HT-29 (cell line): ENCODE measurements at regions not wholly inside any gene's neighbourhood (a gene's known extent, or its start where the extent isn't known, plus 50 kb on each side); places are given as distances from the start of the nearest gene placed in this dataset.
"Not testable (repeated sequence)": the region's sequence is repeated elsewhere in the genome, so short reads cannot be mapped to it uniquely, and the experiment has no call there.

ENCODE experiments used
- DNase-seq: peaks from one replicate; pipeline ENCODE4 v3.0.0-alpha.2; 2015; ENCODE audit warnings: low spot score

DNA sequence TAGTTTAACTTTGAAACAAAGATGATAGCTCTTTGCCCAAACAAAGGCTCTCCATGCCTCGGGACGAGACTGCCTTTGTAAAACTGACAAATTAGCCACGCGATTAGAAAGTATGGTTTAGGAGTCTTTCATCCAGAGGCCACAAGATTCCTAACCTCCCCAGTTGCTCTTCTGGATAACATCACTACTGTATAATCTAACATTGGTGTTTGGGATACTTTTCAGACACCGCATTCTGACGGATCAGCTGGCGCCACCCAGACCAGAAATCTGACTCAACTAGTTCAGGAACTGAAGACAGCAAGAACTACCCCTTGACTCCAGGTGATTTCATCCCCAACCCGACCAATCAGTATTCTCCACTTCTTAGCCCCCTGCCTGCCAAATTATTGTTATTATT is 98.1 kb upstream of the TEX13D start:
- no peak for DNase-seq

DNA sequence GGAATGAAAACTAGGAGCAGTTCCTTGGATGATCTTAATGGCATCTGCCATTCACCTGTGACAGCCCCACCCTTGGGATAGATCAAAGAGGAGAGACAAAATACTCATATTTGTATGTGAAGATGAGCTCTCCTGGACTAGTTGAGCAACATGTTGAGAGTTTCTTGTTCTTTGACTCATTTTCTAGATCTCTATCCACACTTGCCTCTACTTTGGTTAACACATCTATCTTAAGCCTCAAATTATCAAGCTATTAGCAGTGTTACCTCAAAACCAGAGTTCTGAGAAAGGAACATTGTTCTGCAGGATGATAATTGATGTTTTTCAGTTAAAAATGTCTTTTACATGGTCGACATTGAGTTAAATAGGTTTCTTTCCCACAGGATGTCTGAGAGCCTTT is 94.2 kb upstream of the TEX13D start:
- no peak for DNase-seq

DNA sequence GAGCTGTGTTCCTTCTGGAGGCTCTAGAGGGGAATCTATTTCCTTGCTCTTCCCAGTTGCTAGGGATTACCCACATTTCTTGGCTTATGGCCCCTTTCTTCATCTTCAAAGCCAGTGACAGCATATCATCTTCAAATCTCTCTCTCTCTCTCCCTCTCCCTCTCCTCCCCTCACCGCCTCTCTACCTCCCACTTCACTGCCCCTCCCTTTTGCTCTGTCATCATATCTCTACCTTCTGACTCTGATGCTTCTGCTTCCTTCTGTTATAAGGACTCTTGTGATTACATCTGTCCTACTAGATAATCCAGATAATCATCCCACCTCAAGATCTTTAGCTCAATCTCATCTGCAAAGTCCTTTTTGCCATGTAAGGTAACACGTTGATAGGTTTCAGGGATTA is 93.1 kb upstream of the TEX13D start:
- DNase-seq: no peak

DNA sequence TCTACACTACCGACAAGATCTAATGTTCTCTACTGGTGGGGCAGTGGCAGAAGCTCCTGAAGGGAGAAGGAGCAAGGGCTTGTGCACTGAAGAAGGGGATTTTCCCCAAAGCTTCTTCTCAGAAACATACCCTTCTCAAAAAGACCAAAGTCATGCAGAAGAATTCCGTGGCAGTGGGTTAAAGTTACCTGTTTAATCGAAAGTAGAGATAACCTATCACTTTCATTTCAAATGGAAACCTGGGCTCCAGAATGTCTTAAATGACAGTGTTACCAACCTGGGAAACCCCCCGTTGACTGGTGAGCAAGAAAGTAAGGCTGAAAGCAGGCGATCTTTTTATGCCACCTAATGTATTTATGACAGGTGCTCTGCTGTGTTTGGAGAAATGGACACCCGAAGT is 92.5 kb upstream of the TEX13D start:
- no peak for DNase-seq

DNA sequence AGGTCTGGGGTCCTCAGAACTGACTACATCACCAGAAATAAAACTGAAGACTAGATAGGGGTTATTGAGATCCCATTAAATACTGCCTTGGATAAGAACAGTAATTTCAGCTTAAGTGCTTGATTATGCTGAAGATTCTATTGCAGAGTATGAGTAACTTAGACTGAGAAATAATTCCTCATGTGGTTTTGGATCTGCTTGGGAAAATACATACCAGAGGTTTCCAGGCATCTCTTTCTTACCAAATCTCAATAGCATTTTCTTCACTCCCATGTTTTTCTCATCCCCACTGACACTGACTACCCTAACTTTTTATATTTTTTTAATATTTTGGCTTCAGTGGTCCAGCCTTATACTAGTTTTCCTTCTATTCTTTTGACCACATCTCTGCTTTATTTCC is 92.0 kb upstream of the TEX13D start:
- no peak for DNase-seq

DNA sequence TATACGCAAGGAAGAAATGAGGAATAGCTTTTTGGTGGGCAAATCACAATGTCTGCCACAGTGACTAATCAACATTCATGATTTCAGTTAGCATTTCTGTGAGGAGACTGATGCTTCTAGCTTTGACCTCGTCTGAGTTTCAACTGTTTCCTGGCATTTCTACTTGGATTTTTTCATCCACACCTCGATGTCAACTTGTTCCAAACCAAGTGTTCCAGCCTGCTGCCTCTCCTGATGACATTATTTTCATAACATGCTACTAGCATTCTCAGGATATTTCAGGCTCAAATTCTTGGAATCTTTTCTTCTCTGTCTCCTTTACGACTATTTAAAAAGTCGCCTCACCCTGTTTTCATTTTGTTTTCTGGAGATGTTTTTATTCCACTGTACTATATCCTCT is 90.3 kb upstream of the TEX13D start:
- DNase-seq: no peak

DNA sequence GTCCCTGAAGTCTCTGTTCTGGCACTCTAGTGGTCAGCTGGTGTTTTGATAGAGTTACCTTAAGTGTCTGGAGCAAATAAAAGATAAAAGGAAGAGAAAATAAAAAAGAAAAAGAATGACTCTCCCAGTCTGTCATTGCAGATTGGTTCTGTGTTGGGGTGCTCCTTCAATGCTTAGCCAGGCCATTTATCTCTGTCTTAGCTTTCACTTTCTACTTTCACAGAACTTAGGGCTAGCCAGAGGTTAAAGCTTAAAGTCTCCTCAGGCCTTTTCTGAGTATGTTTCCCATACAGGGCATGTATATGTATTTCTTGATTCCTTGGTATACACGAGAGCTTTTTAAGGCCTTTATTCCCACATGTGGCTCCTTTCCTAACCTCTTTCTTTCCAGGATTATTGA is 83.1 kb upstream of the TEX13D start:
- no peak for DNase-seq

DNA sequence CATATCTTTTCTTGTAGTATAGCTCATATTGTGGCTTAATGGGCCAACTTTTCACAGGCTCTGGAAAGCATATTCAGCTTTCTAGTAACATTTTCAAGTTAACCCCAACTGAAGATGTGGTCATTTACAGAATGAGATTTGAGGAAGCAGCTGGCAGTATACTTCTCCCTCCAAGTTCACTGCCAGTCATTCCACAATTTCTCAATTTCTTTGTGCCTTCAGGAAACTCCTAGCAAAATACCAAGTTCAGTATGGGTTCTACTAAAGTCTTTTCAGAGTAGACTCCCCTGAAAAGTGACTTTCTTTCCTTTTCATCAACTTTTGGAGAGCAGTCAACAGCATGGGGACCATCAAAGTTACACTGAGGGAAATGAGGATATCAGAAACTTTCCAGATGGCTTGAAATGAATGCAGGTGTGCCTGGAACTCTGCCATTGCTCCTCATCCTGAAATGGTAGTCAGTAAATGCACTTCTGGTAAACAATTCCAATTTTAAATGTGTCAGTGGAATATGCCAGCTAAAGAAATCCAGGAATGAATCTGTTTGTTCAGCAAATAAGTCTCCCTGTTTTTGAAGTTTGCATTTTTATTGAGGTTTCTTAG is 81.5 kb upstream of the TEX13D start:
- no peak for DNase-seq

DNA sequence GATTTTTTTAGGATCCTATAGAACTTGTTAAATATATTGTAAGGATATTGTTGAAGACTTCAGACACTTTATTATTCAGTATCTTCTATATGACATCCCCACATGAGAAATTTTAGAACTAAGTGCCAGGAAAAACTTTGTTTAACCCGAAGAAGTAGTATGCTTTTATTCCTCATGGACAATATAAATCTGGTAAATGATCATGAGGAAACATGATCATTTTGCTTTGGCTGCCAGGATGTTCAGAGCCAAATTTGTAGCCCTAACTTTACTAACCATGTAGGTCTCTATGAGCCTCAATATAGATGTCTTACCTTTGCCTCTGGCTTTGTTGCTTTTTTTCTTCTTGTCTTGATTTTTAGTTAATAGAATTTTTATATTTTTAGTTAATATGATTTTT is 77.8 kb upstream of the TEX13D start:
- DNase-seq: no peak

DNA sequence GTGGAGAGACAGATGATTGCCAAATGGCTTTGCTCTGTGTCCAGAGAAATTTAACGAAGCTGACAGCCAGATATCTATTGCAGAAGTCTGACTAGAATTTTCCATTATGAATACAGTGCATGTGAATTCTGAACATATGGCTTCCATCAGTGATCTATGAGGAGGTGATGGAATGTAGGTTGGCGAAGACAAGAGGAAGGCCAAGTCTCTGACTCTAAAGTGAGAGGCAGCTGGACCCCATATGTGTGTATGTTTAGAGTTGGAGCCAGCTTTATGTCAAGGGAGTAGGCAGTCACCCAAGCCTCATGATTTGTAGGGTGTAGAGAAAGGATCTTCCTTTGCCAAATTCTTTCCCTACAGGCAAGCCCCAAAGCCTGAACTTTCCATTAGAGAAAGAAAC is 76.2 kb upstream of the TEX13D start:
- no peak for DNase-seq

DNA sequence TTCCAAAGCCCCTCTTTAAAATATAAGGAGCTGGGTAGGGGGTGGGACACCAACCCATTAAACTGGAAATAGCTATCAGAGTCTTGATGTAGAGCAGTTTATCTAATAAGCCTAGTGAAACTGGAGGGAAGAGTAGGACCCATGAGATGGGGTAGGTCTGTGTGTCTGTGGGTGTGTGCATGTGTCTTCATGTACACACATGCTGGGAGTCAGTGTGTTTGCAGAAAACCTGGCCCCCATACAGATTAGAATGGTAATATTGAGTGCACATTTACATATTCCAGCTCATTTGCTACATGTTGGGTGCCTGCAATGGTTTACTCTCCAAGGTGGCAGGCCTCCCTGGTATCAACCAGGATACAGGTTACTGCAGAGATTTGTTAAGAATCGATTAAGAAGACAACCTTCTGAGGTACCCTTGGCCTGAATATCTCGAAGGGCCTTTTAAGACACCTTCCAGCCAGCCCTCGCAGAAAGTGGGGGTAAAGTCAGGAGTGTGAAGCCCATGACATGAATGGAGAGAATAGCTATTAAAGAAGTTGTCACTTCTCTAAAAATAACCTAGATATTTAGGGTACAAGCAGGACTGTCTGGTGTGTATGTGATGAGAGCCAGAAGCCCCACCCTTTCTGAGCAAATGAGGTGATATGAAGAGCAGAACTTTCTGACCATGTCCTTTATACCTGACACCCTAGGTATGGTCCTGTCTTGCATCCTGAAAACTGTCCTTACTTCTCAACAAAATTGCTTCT is 75.7 kb upstream of the TEX13D start:
- no peak for DNase-seq

DNA sequence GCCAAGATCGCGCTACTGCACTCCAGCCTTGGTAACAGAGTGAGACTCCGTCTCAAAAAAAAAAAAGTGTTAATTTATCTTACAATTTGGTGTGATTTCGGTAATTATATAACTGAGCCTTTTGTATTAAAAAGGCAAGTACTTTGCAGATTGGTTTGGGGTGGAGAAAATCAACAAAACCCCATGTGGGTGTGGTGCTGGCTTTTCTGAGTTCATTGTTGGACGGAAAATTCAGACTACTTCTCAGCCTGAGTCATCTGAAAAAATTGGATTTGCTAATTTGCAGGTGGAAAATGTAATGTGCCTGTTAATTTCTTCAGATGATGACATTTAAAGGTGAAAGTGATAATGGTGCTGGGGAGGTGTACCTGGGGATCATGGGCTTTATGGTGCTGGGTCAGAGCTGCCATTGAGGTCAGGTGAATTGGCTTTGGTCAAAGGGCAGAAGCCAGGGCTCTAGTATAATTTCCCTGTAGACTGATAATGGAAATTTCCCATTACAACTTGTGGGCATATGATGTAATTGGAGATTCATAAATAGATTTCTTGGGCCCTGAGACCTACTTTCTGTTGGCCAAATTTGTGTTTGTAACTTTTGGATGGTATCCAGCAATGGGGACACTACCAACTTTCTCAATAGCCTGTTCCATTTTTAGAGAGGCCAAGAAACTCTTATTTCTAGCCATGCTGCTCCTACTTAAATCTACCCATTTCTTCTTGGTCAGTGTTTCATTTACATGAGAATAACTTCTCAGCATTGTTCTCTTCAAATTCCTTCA is 74.3 kb upstream of the TEX13D start:
- no peak for DNase-seq

DNA sequence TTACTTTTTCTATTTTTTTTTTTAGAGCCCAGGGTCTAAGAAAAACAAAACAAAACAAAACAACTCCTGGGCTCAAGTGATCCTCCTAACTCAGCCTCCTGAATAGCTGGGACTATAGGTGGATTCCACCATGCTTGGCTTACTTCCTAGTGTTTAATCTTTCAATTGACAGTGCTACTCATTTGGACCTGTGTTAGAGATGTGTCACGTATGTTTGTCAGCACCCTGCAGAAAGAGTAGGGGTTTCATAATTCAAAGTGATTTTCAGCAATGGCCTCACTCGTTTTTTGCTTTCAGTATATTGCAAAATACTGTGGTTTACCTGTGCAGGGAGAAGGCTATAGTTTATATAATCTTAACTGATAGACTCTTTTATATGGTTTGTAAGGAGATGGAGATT is 71.6 kb upstream of the TEX13D start:
- no peak for DNase-seq

DNA sequence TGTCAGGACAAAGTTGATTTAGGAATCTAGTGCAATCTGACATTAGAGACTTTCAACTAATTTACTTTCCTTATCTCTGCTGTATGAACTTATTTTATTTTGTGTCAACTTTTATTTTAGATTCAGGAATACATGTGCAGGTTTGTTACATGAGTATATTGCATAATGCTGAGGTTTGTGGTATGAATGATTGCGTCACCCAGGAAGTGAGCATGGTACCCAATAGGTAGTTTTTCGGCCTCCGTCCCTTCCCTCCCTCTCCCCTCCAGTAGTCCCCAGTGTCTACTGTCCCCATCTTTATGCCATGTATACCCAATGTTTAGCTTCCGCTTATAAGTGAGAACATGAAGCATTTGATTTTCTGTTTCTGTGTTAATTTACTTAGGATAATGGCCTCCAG is 68.7 kb upstream of the TEX13D start:
- DNase-seq: no peak

DNA sequence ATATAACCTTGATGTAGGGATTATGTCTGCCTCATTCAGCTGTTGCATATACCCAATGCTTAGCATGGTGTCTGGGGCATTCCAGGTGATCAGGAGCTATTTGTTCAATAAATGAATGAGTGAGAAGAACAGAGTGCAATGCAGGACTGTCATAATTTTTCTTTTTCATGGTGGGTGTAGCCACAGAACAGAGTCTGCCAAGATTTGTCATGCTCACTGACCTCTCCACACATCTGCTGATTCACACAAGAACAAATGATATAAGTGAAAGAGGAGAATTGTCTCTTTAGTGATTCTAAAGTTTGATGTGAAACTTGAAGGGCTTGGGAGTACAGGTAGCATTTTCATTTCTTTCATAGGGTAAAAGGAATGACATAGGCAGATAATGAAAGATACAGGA is 64.4 kb upstream of the TEX13D start:
- DNase-seq: no peak

DNA sequence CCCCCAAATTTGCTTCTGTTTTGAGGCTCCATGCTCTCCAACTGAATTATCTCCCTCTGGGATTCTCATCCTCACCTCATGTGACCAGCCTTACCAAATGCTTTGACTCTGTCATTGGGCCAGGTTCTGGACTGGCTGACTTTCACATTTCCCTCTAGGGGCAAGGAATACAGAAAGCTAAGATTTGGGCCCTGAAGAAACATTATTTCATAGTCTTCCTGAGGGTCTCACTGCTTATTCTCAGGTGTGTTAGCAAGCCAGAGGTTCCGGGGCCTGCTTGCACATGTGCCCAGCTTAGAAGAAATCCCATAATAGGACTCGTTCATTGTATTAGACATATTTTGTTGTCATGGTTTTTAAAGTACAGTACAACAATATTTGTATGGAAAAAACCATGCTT is 62.6 kb upstream of the TEX13D start:
- no peak for DNase-seq

DNA sequence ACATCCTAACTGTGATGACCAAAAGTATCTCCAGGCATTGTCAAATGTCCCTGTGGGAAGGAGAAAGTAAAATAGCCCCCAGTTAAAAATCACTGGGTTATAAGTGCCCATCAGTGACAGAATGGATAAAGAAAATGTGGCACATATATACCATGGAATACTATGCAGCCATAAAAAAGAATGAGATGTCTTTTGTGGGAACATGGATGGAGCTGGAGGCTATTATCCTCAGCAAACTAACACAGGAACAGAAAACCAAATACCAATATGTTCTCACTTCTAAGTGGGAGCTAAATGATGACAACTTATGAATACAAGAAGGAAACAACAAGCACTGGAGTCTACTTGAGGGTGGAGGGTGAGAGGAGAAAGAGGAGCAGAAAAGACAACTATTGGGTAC is 60.9 kb upstream of the TEX13D start:
- not testable (repeated sequence) for DNase-seq

DNA sequence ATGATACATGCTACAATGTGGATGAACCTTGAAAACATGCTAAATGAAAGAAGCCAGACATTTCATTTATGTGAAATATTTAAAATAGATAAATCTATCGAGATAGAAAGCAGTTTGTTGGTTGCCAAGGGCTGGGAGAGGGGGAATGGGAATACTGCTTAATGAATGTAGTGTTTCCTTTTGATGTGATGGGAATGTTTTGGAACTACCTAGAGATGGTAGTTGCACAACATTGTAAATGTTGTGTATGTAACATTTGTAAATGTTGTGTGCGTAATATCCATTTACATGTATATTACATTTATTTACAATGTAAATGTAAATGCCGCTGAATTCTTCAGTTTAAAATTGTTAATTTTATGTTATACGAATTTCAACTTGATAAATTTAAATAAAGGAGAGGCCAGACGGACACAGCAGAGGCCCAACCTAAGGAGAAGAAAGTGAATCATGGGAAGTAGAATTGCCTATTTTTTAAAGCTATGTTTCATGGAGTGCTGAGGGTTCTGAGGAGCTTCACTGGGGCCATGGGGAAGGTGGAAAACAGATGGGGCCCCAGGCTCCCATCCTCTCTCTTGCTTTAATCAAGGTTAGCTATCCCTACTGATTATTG is 60.0 kb upstream of the TEX13D start:
- DNase-seq: no peak

DNA sequence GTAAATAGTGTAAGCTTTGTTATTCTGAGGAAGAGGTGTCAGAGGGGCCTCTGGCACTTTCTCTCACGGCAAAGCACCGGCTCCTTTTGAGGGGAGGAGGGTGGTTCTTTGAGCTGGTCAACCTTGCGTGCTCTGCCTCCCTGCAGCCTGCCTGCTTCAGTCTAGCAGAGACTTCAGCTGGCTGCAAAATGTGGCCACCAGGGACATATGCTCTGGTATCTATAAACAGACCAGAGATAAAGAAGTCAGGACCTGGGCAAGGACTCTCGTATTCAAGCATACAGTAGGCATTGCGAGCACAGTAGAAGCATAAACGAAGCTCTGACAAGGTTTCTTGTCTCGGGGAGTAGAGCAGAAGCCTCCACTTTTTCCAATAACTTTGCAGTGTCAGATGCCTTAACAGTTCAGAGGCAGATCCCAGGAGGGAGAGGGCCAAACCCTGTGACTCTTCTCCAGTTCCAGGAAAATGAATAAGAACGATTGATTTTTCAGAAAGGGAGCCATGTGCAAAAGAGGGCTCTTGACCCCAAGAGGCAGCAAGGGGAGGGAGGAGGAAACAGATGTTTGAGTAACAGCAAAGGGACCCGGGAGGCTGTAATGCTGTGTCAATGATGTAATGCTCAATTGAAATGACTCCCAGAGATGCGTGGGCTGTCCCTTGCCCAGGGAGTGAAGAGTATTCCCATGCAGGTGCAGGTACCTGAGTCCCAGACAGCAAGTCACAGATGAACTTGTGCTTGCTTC is 57.9 kb upstream of the TEX13D start:
- no peak for DNase-seq

DNA sequence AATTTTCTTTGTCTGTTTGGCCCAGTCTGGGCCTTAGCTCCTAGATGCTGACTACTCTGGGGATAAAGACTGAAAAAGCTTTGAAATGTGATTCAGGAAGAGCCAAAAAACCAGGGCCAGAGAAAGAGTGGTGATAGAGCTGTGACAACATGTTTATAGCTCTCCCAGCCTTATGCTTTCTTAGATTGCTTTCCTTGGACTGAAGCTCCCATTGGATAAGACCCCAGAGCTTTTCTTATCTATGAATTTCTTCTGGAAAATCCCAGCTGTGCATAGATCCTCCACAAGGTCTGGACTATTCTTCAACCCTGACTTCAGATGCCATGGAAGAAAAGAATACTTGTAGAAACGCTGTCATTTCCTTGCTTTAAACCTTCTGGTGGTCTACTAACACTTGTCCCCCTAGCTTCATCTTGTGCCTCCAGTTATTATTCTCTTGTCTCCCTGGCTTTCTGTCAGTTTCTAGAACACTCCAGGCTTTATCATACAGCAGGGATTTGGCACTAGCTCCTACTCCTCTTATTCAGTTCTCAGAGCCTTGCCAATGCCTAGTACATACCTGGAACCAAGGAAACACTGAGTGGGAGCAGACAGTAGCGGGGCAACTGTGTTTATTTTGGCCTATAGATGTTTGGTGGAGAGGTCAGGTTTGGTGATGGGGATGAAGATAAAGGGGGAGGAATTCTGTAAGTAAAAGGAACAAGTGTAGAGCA is 57.1 kb upstream of the TEX13D start:
- no peak for DNase-seq

DNA sequence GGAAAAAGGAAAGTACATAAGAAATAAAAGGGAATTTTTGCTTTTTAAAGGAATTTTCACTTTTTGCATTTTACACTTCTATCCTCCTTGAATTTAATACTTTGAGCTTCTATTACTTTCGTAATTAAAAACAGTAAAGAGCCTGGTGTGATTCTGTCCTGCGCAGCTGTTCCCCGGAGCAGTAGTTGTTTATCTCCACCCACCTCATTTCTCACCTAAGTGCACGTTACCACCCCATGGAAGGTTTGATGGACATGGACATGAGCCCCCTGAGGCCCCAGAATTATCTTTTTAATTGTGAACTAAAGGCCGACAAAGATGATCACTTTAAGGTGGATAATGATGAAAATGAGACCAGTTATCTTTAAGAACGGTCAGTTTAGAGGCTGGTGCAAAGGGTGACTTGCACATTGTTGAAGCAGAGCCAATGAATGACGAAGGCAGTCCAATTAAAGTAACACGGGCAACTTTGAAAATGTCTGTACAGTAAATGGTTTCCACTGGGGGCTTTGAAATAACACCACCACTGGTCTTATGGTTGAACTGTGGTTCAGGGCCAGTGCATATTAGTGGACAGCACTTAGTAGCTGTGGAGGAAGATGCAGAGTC is 52.1 kb upstream of the TEX13D start:
- DNase-seq: no peak
